C1 segment of cervical spinal cord (tissue), 14 donors: ENCODE measurements at regions not wholly inside any gene's neighbourhood (a gene's known extent, or its start where the extent isn't known, plus 50 kb on each side); places are given as distances from the start of the nearest gene placed in this dataset.
A peak's percentile ranks its signal among the peaks of the same experiment; 100 is the strongest.

Experiments
- DNase-seq, 14 donors: peaks; one replicate each; lab custom pipeline; 2025; lab: John Stamatoyannopoulos, UW

GRCh38 chr2:12168354-12168753 lies 421.9 kb downstream of the LPIN1 start:
- DNase-seq, result no peak

- peak in 1 of 14 donors; percentile 16 for DNase-seq
Measured at GRCh38 chr2:12168791-12169388, 422.5 kb downstream of the LPIN1 start.

- peak in 3 of 14 donors; percentile 11 to 21 (median 17) for DNase-seq
Measured at GRCh38 chr2:12169721-12170120, 423.3 kb downstream of the LPIN1 start.

- no peak for DNase-seq
Measured at GRCh38 chr2:12170121-12170520, 423.7 kb downstream of the LPIN1 start.

- DNase-seq, result no peak
Measured at GRCh38 chr2:12173271-12173942, 427.0 kb downstream of the LPIN1 start.

- no peak for DNase-seq
Measured at GRCh38 chr2:12173943-12174340, 427.5 kb downstream of the LPIN1 start.

GRCh38 chr2:12175323-12175722 lies 428.9 kb downstream of the LPIN1 start:
- no peak for DNase-seq

- DNase-seq, result peak in 2 of 14 donors; percentile 13 to 44
Measured at GRCh38 chr2:12176623-12177454, 430.4 kb downstream of the LPIN1 start.

GRCh38 chr2:12177455-12178288 lies 431.2 kb downstream of the LPIN1 start:
- no peak for DNase-seq

- DNase-seq, result no peak
Measured at GRCh38 chr2:12178289-12179080, 432.1 kb downstream of the LPIN1 start.

- no peak for DNase-seq
Measured at GRCh38 chr2:12180031-12180430, 433.6 kb downstream of the LPIN1 start.

- DNase-seq, result no peak
Measured at GRCh38 chr2:12183032-12183645, 436.7 kb downstream of the LPIN1 start.

GRCh38 chr2:12192762-12193161 lies 446.3 kb downstream of the LPIN1 start:
- no peak for DNase-seq

- no peak for DNase-seq
Measured at GRCh38 chr2:12194968-12195367, 448.5 kb downstream of the LPIN1 start.

- no peak for DNase-seq
Measured at GRCh38 chr2:12196495-12196894, 450.1 kb downstream of the LPIN1 start.

- no peak for DNase-seq
Measured at GRCh38 chr2:12197133-12197532, 450.7 kb downstream of the LPIN1 start.

- DNase-seq, result no peak
Measured at GRCh38 chr2:12199491-12200211, 453.2 kb downstream of the LPIN1 start.

GRCh38 chr2:12201369-12201768 lies 454.9 kb downstream of the LPIN1 start:
- no peak for DNase-seq

- no peak for DNase-seq
Measured at GRCh38 chr2:12202313-12203075, 456.1 kb downstream of the LPIN1 start.
